ENCODE measurements at regions not wholly inside any gene's neighbourhood (a gene's known extent, or its start where the extent isn't known, plus 50 kb on each side); places are given as distances from the start of the nearest gene placed in this dataset.

GRCh38 chr7:95682913-95683312 is 86.6 kb upstream of the PDK4 start:
- ChIA-PET POLR2A (no interaction called here), CTCF (ENCODE audit: low intra/inter-chr PET ratio, low total read pairs) (interaction anchor here (11.0 kb wide), 1 partner anchor 154 kb away, joined by 150 read pairs; no protein-coding TSS in a partner anchor)
- Histone ChIP-seq H3K4me3 (replicated peaks in 1 of 3; ENCODE audit: insufficient read depth in 1 of 3, low read depth in 2 of 3, low read length in 3 of 3) (no peak overlapping the region), H3K27me3 (ENCODE audit: control insufficient read depth in 1 of 2, insufficient read depth in 2 of 2, low read length in 2 of 2) (no peaks in the 10 kb centered on the region), H3K36me3 (replicated peaks in 1 of 2; ENCODE audit: control insufficient read depth in 1 of 2, insufficient read depth in 2 of 2, low read length in 2 of 2) (no peaks in the 10 kb centered on the region), H3K9ac (ENCODE audit: insufficient read depth, low read depth, low read length) (no peak overlapping the region), H3K4me2 (ENCODE audit: low read depth, low read length) (no peak overlapping the region), H3K27ac (ENCODE audit: extremely low read length, insufficient read depth, low read length) (no peak overlapping the region), H2AFZ (ENCODE audit: low read length) (no peak overlapping the region), H3K4me1 (ENCODE audit: insufficient read depth, low read length) (no peaks in the 10 kb centered on the region), H4K20me1 (ENCODE audit: insufficient read depth, low read length) (no peaks in the 10 kb centered on the region), H3K9me3 (ENCODE audit: low read length) (no peaks in the 10 kb centered on the region), H3K79me2 (ENCODE audit: insufficient read depth, low read length) (no peaks in the 10 kb centered on the region)
- WGBS (ENCODE audit: low lambda C conversion rate): 1% methylated on average over 3 of the region's 3 CpGs
- FAIRE-seq (no peak), DNase-seq (ENCODE audit: low spot score) (no peak), ATAC-seq (no peak)
- no TSS peak for BruUV-seq (replicated peaks)
- intact Hi-C loops (cut with micrococcal nuclease; ENCODE audit: unreplicated experiment) (no loop called here), in situ Hi-C loops (cut with HindIII; ENCODE audit: extremely low pct_ligation_motif_present, low pct_unique_long_range_greater_than_20kb) (loop anchor here (25.0 kb wide), 2 partner anchors 346 to 1396 kb away; no protein-coding TSS in a partner anchor)
- TF ChIP-seq TFAP4 (IDR thresholded peaks at IDR 0.05; ENCODE audit: borderline replicate concordance, low read depth): no peak

GRCh38 chr7:95676691-95677090 is 80.4 kb upstream of the PDK4 start:
- H3K9ac ChIP-seq (ENCODE audit: insufficient read depth, low read depth, low read length): no peak overlapping the region
- H3K9me3 ChIP-seq (ENCODE audit: low read length): no peaks in the 10 kb centered on the region
- FAIRE-seq: no peak
- H3K79me2 ChIP-seq (ENCODE audit: insufficient read depth, low read length): no peaks in the 10 kb centered on the region
- in situ Hi-C loops (cut with HindIII; ENCODE audit: extremely low pct_ligation_motif_present, low pct_unique_long_range_greater_than_20kb) (loop anchor here (25.0 kb wide), 2 partner anchors 339 to 1389 kb away; no protein-coding TSS in a partner anchor), intact Hi-C loops (cut with micrococcal nuclease; ENCODE audit: unreplicated experiment) (no loop called here)
- H4K20me1 ChIP-seq (ENCODE audit: insufficient read depth, low read length): no peaks in the 10 kb centered on the region
- CTCF ChIA-PET (ENCODE audit: low intra/inter-chr PET ratio, low total read pairs): no interaction called here
- no peak overlapping the region for H2AFZ ChIP-seq (ENCODE audit: low read length)
- no peaks in the 10 kb centered on the region for H3K4me1 ChIP-seq (ENCODE audit: insufficient read depth, low read length)
- POLR2A ChIA-PET: no interaction called here
- DNase-seq (ENCODE audit: low spot score): no peak
- ATAC-seq: no peak
- no peak overlapping the region for H3K4me2 ChIP-seq (ENCODE audit: low read depth, low read length)
- H3K27ac ChIP-seq (ENCODE audit: extremely low read length, insufficient read depth, low read length): no peak overlapping the region
- BruUV-seq (replicated peaks): no TSS peak
- no peaks in the 10 kb centered on the region for H3K36me3 ChIP-seq (replicated peaks in 1 of 2; ENCODE audit: control insufficient read depth in 1 of 2, insufficient read depth in 2 of 2, low read length in 2 of 2)
- no peaks in the 10 kb centered on the region; a peak in 1 of 5 replicates for H3K27me3 ChIP-seq (ENCODE audit: control insufficient read depth in 1 of 2, insufficient read depth in 2 of 2, low read length in 2 of 2)
- H3K4me3 ChIP-seq (replicated peaks in 1 of 3; ENCODE audit: insufficient read depth in 1 of 3, low read depth in 2 of 3, low read length in 3 of 3): no peak overlapping the region
- 0% methylated on average over 3 of the region's 3 CpGs for WGBS (ENCODE audit: low lambda C conversion rate)
- TF ChIP-seq MTF2 (CRISPR knock-in tag; IDR thresholded peaks at IDR 0.05; ENCODE audit: borderline replicate concordance): no peak
- TF ChIP-seq ZSCAN22 (CRISPR knock-in tag; IDR thresholded peaks at IDR 0.05): no peak
- no peak for TF ChIP-seq ZNF598 (CRISPR knock-in tag; IDR thresholded peaks at IDR 0.05; ENCODE audit: borderline replicate concordance)
- no peak for TF ChIP-seq HNF4A (CRISPR knock-in tag; IDR thresholded peaks at IDR 0.05)
- no peak for TF ChIP-seq EZH2 (conservative IDR thresholded peaks at IDR 0.05; ENCODE audit: low read depth, low read length)
- TF ChIP-seq ZNF839 (CRISPR knock-in tag; IDR thresholded peaks at IDR 0.05; ENCODE audit: borderline replicate concordance): no peak
- no peak for TF ChIP-seq ZNF3 (CRISPR knock-in tag; IDR thresholded peaks at IDR 0.05)
- no peak for TF ChIP-seq ZSCAN20 (CRISPR knock-in tag; IDR thresholded peaks at IDR 0.05; ENCODE audit: borderline replicate concordance)
- no peak for TF ChIP-seq RXRB (CRISPR knock-in tag; IDR thresholded peaks at IDR 0.05; ENCODE audit: borderline replicate concordance)
- TF ChIP-seq ZNF333 (CRISPR knock-in tag; IDR thresholded peaks at IDR 0.05; ENCODE audit: borderline replicate concordance): no peak
- TF ChIP-seq SNRNP70 (IDR thresholded peaks at IDR 0.05; ENCODE audit: low read depth, low read length): no peak
